HG03378 (cell line): ENCODE measurements at regions not wholly inside any gene's neighbourhood (a gene's known extent, or its start where the extent isn't known, plus 50 kb on each side); places are given as distances from the start of the nearest gene placed in this dataset.

Experiments
- ATAC-seq: cut with Tn5 transposase; IDR thresholded peaks from one replicate; pipeline ENCODE4 v1.9.1; 2021; ENCODE audit warnings: mild to moderate bottlenecking, moderate library complexity; ENCODE audit not compliant: unreplicated experiment

GRCh38 chr2:66382091-66382490 is 52.8 kb upstream of the MEIS1 start:
- no peak for ATAC-seq

GRCh38 chr2:66379473-66379872 is 55.5 kb upstream of the MEIS1 start:
- no peak for ATAC-seq

- no peak for ATAC-seq
These were observed 57.1 kb upstream of the MEIS1 start for GRCh38 chr2:66377832-66378231.

GRCh38 chr2:66370824-66371223 is 64.1 kb upstream of the MEIS1 start:
- no peak for ATAC-seq

GRCh38 chr2:66366619-66367018 is 68.3 kb upstream of the MEIS1 start:
- no peak for ATAC-seq

GRCh38 chr2:66364495-66365333 is 70.2 kb upstream of the MEIS1 start:
- ATAC-seq = no peak

GRCh38 chr2:66362701-66363100 is 72.2 kb upstream of the MEIS1 start:
- ATAC-seq = no peak

GRCh38 chr2:66346231-66346664 is 88.7 kb upstream of the MEIS1 start:
- no peak for ATAC-seq

GRCh38 chr2:66344087-66344663 is 90.8 kb upstream of the MEIS1 start:
- no peak for ATAC-seq

- ATAC-seq = no peak
These were observed 91.7 kb upstream of the MEIS1 start for GRCh38 chr2:66343259-66343658.

GRCh38 chr2:66340521-66340920 is 94.4 kb upstream of the MEIS1 start:
- ATAC-seq = no peak

- no peak for ATAC-seq
These were observed 100.5 kb upstream of the MEIS1 start for GRCh38 chr2:66334237-66335029.

GRCh38 chr2:66331176-66331575 is 103.7 kb upstream of the MEIS1 start:
- ATAC-seq = no peak

- ATAC-seq = no peak
These were observed 105.8 kb upstream of the MEIS1 start for GRCh38 chr2:66329081-66329605.

- no peak for ATAC-seq
These were observed 107.7 kb upstream of the MEIS1 start for GRCh38 chr2:66327066-66327740.

- no peak for ATAC-seq
These were observed 109.9 kb upstream of the MEIS1 start for GRCh38 chr2:66324909-66325528.

- ATAC-seq = no peak
These were observed 110.6 kb upstream of the MEIS1 start for GRCh38 chr2:66324356-66324755.

- ATAC-seq = no peak
These were observed 111.5 kb upstream of the MEIS1 start for GRCh38 chr2:66323406-66323805.

GRCh38 chr2:66322506-66323260 is 112.2 kb upstream of the MEIS1 start:
- no peak for ATAC-seq
